NCI-H2107 (cell line): ENCODE measurements at regions not wholly inside any gene's neighbourhood (a gene's known extent, or its start where the extent isn't known, plus 50 kb on each side); places are given as distances from the start of the nearest gene placed in this dataset.
"Not testable (repeated sequence)": the region's sequence is repeated elsewhere in the genome, so short reads cannot be mapped to it uniquely, and the experiment has no call there.

Experiments
- DNase-seq: peaks from one replicate; lab custom pipeline; 2025; lab: John Stamatoyannopoulos, UW

- DNase-seq, result not testable (repeated sequence)
Observed at GRCh38 chr4:9505341-9505740, 61.1 kb downstream of the DEFB131A start.

DNA sequence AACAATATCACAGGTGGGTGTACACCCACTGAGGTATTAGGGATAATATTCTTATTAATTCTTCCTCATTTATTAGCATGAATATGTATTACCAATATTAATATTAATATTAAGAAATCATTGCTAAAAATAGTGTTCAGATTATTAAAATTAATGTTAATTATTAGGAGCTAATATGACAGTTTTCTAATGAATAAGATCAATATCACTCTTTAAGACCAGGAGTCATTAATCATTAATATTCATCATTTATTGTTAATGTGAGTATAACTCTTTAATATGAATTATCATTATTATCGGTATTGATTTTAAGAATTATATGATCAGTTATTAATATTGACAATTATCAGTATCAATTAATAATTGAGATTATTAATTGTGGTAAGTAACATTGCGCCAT lies 62.5 kb downstream of the DEFB131A start:
- DNase-seq, result not testable (repeated sequence)

GRCh38 chr4:9512941-9513340 lies 68.7 kb downstream of the DEFB131A start:
- not testable (repeated sequence) for DNase-seq

GRCh38 chr4:9519631-9520030 lies 75.4 kb downstream of the DEFB131A start:
- not testable (repeated sequence) for DNase-seq

GRCh38 chr4:9522903-9523302 lies 78.7 kb downstream of the DEFB131A start:
- DNase-seq, result not testable (repeated sequence)

DNA sequence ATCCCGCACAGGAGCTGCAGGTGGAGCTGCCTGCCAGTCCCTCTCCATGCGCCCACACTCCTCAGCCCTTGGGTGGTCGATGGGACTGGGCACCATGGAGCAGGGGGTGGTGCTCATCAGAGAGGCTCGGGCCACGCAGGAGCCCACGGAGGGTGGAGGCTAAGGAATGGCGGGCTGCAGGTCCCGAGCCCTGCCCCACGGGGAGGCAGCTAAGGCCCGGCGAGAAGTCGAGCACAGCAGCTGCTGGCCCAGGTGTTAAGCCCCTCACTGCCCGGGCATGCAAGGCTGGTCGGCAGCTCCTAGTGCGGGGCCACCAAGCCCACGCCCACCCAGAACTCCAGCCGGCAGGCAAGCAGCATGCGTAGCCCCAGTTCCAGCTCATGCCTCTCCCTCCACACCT lies 80.2 kb downstream of the DEFB131A start:
- DNase-seq, result not testable (repeated sequence)

DNA sequence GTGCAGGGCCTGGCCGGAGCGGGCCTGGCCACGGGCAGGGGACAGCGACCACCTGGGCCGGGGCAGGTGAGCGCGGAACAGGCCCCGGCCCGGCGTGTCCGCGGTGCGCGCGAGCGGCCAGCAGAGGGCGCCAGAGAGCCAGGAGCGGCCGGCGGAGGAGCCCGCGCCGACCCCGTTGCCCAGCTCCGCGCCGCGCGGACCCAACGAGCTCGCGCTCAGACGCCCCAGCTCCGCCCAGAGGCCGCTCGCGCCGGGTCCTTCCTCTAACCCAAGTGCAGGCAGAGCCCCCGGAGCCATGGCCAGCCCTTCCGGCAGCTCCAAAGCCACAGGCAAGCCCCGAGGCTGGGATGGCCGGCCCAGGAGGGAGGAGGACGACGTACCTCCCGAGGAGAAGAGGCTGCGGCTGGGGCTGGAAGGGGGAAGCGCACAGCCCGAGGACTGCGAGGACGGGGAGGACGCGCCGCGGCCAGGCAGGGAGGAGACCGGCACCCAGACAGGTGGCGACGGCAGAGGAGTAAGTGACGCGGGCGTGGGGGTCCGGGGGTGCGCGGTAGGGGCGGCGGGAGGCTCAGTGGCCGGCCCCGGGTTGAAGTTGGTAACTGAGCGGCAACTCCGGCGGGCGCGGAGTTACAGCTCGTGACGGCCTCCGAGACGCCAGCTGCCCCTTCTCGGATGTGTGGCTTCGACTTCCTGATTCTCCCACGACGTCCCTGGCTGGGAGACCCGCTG lies 88.1 kb downstream of the DEFB131A start:
- peak; percentile 3 for DNase-seq

DNA sequence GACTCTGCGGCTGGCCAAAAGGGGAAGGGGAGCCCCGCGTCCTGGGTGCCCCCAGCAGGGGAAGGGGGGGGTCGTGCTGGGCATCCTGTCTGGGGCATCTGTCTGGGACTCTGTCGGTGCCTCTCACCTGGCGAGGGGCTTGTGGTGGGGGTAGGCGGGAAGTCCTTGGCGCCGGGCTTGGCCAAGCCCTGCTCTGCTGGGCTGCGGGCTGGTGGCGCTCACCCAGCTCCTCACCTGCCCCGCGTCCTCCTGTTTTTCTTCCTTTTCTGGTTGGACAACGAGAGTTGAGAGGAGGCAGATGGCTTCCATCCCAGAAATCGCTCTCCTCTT lies 88.6 kb downstream of the DEFB131A start:
- DNase-seq, result not testable (repeated sequence)

DNA sequence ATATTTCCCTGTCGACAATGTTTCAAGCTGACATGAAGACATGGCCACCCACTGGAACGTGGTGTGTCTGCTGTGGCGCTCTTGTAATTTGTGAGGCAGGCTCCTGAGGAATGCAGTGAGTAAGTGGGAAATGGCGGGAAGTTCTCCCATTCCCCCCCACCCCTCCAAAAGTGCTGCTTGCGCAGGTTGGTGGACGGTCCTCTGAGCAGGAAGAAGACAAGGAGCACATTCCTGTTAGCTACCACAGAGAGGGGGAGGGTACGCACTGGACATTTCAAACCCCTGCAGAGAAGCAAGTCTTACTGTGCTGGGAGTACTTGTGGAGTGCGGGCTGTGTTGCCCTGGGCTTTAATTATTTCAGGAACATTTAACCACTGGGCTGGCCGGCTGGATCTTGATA lies 92.9 kb downstream of the DEFB131A start:
- DNase-seq, result not testable (repeated sequence)

DNA sequence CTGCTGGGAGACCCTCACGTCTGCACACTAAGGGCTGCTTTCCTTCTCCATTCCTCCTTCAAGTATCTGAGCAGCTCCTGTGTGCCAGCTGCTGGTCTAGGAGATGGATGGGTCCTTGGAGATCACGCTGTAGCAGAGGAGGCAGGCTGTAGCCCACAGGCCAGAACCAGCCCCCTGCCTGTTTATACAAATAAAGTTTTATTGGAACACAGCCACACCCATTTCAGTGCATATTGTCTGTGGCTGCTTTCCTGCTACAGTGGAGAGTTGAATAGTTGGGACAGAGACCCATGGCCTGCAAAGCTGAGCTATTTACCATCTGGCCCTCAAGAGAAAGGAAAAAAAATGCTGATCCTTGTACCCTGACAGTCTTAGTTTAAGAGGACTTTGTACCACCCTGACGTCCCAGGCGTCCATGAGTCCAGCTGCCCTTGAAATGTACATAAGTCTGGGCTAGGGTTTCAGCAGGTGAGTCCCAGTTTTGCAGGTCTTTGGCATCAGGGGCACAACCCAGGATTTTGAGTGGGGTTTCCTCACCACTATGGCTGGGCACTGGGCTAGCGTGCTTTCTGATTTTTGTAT lies 95.8 kb downstream of the DEFB131A start:
- not testable (repeated sequence) for DNase-seq

DNA sequence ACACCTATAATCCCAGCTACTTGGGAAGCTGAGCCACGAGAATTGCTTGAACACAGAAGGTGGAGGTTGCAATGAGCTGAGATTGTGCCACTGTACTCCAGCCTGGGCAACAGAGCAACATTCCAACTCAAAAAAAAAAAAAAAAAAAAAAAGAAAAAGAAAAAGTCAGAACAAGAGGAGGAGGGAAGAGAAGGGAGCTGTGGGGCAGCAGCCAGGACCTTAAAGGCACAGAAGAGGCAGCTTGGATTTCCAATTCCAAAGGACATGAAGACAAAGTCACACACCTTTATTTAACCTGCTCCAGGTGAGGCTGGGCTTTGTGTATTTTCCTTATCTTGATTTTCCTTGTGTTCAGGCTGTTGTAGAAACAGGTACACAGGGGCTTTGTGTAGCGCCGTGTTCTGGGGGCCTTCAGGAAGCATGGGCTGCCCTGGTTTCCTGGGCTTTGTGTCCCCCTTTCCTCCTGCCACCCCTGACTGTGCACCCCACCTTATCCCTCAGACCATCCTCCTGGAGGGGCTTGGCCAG lies 97.2 kb downstream of the DEFB131A start:
- not testable (repeated sequence) for DNase-seq

- not testable (repeated sequence) for DNase-seq
Observed at GRCh38 chr4:9544851-9545250, 100.6 kb downstream of the DEFB131A start.

DNA sequence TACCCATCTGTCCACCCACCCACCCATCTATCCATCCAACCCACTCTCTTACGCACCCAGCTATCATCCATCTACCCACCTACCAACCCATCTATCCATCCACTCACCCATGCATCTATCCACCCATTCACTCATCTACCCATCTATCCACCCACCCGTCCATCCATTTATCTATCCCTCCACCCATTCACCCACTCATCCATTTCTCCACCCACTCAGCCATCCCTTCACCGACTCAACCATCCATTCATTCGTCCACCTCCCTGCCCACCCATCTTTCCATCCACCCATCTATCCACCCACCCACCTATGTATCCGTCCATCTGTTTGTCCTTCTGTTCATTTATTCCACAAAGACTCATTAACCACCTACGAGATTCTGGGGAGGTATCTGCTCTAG lies 103.3 kb downstream of the DEFB131A start:
- DNase-seq, result not testable (repeated sequence)

GRCh38 chr4:9556076-9556475 lies 111.9 kb downstream of the DEFB131A start:
- not testable (repeated sequence) for DNase-seq

DNA sequence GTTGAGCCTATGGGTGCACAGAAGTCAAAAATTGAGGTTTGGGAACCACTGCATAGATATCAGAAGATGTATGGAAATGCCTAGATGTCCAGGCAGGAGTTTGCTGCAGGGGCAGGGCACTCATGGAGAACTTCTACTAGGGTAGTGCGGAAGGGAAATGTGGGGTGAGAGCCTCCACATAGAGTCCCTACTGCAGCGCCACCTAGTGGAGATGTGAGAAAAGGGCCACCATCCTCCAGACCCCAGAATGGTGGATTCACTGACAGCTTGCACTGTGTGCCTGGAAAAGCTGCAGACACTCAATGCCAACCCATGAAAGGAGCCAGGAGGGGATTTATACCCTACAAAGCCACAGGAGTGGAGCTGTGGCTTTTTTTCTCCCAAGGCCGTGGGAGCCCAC lies 133.7 kb downstream of the DEFB131A start:
- not testable (repeated sequence) for DNase-seq

- not testable (repeated sequence) for DNase-seq
Observed at GRCh38 chr4:9582880-9583279, 138.7 kb downstream of the DEFB131A start.

GRCh38 chr4:9592010-9592409 lies 147.8 kb downstream of the DEFB131A start:
- no peak for DNase-seq

DNA sequence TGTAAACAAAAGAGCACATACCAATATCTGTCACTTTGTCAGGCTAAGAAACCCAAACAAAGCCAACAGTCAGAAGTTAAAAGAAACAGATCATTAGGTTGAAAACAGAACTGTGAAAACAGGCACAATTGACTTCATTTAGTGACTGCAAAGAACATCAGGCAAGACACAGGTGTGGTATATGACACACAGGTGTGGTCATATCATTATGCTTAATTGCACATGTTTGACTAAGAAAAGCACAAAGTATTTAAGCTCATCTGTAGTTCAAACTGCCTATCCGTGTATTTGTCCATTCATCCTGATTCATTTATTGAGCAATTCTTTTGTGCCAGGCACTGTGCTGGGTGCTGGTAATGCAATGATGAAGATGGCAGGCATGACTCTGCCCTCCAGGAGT lies 150.7 kb downstream of the DEFB131A start:
- DNase-seq, result no peak

GRCh38 chr4:9595531-9595930 lies 151.3 kb downstream of the DEFB131A start:
- DNase-seq, result not testable (repeated sequence)

DNA sequence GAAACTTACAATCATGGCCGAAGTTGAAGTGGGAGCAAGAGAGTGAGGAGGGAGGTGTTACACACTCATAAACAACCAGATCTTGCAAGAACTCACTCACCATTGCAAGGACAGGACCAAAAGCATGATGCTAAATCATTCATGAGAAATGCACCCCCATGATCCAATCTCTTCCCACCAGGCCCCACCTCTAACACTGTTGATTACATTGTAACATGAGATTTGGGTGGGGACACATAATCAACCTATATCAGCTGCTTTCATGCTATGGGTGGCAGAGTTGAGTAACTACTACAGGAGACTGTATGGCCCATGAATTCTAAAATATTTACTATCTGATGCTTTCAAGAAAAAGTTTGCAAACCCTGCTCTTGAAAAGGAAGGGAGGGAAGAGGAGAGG lies 155.1 kb downstream of the DEFB131A start:
- no peak for DNase-seq

GRCh38 chr4:9600246-9600645 lies 156.0 kb downstream of the DEFB131A start:
- DNase-seq, result no peak

GRCh38 chr4:9602389-9602914 lies 158.2 kb downstream of the DEFB131A start:
- no peak for DNase-seq
